Adrenal gland (tissue), 9 donors: ENCODE measurements at regions not wholly inside any gene's neighbourhood (a gene's known extent, or its start where the extent isn't known, plus 50 kb on each side); places are given as distances from the start of the nearest gene placed in this dataset.

Experiments
- DNase-seq, 7 donors: peaks; one replicate each; pipeline ENCODE4 v3.0.0-alpha.2; 2019 to 2020
- H3K27ac ChIP-seq, 5 donors: fragments of 200-600 bp; sonication (generic) in 4 of 5; 1 replicate in 3 of 5; 2 replicates in 2 of 5; pipeline versions ENCODE4 v1.5.1 to v1.8.0; 2016 to 2020; ENCODE audit warnings: mild to moderate bottlenecking in 1 of 5
- H3K27me3 ChIP-seq: fragments of 200-600 bp; 2 replicates; pipeline ENCODE4 v1.8.0; 2021
- H3K36me3 ChIP-seq, 2 donors: fragments of 200-600 bp; replicated peaks in 1 of 2; 1 replicate in 1 of 2; 2 replicates in 1 of 2; pipeline versions ENCODE4 v1.5.1 to v1.8.0; 2018 to 2022
- H3K4me1 ChIP-seq, 2 donors: fragments of 200-600 bp; replicated peaks in 1 of 2; 1 replicate in 1 of 2; 2 replicates in 1 of 2; pipeline versions ENCODE4 v1.5.1 to v1.8.0; 2018 to 2021
- H3K4me3 ChIP-seq, 4 donors: fragments of 200-600 bp; sonication (generic) in 3 of 4; one replicate each; pipeline ENCODE4 v1.5.1; 2016 to 2018
- H3K9me3 ChIP-seq, 3 donors: fragments of 200-600 bp; sonication (generic) in 1 of 3; replicated peaks in 1 of 3; 1 replicate in 2 of 3; 2 replicates in 1 of 3; pipeline versions ENCODE4 v1.5.1 to v1.8.0; 2016 to 2021
- CTCF ChIP-seq, 6 experiments: fragments of 450-650 bp in 4 of 6; fragments of 200-600 bp in 2 of 6; sonication (generic) in 1 of 6; IDR thresholded peaks; 1 replicate in 5 of 6; 2 replicates in 1 of 6; pipeline versions ENCODE4 v1.5.1 to v1.8.0; 2016 to 2021; ENCODE audit warnings: antibody characterized with exemption in 6 of 6, mild to moderate bottlenecking in 2 of 6, moderate library complexity in 1 of 6
- POLR2A ChIP-seq, 2 donors: fragments of 450-650 bp; IDR thresholded peaks; one replicate each; pipeline ENCODE4 v1.6.1; 2017; ENCODE audit warnings: antibody characterized with exemption in 2 of 2, mild to moderate bottlenecking in 2 of 2, moderate library complexity in 1 of 2
- WGBS, 4 donors: extraction: QIAGEN DNeasy Blood & Tissue Kit in 2 of 4; methylation state at CpG; one replicate each; pipeline versions ENCODE4 v1.1.5 to v1.1.7; 2013 to 2017; 5-methylcytosine and 5-hydroxymethylcytosine counted together
- intact Hi-C, 2 donors: fragments of 100-400 bp; cut with DNase I; formaldehyde crosslinking; loops; one replicate each; pipeline versions ENCODE4 v1.14.1 to v1.15.0; 2022 to 2023
- donor health status: healthy with polysubstance abuse.
- donor health status: Bipolar disorder and iron deficiency.
- donor health status: DM: yes; HTN: yes; CAD: no.
- donor health status: DM: no; HTN: no; CAD: no.
- donor health status: DM: no; HTN: no; CAD: no.

DNA sequence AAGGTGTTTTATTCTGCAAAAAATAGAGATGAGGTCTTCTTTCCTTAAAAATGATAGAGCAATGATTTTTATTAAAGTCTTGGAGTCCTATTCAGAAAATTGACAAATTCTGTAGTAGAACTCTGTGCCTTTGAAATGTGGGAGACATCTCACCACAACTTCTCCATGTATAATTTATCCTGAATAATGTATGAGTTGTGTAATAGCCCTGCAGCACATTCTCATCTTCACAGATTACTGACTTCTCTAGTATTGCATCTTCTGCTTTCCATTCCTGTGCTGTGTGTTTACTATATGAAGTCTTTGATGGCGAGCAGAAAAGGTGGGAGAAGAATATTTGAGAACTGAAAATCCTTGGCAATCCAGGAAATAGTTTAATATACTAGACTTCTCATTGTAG is 255.6 kb downstream of the TTC6 start:
- Histone ChIP-seq H3K9me3 (no peaks in the 10 kb centered on the region), H3K4me1 (no peaks in the 10 kb centered on the region), H3K27ac (no peak overlapping the region), H3K4me3 (no peak overlapping the region), H3K27me3 (no peaks in the 10 kb centered on the region), H3K36me3 (no peaks in the 10 kb centered on the region)
- no peak for DNase-seq
- 63 to 80% (median 75%) methylated on average over 1 of the region's 1 CpG for WGBS, 4 donors
- intact Hi-C loops = no loop called here
- TF ChIP-seq CTCF (IDR thresholded peaks at IDR 0.05) (no peak), POLR2A (IDR thresholded peaks at IDR 0.05) (no peak)

GRCh38 chr14:37855871-37856270 is 260.4 kb downstream of the TTC6 start:
- 73 to 93% (median 81%) methylated on average over 1 of the region's 1 CpG for WGBS, 4 donors
- Histone ChIP-seq H3K36me3 (no peaks in the 10 kb centered on the region), H3K4me1 (no peaks in the 10 kb centered on the region), H3K27ac (no peak overlapping the region), H3K27me3 (no peaks in the 10 kb centered on the region), H3K9me3 (no peaks in the 10 kb centered on the region), H3K4me3 (no peak overlapping the region)
- no peak for DNase-seq
- intact Hi-C loops = no loop called here
- no peak for TF ChIP-seq CTCF (IDR thresholded peaks at IDR 0.05)
- no peak for TF ChIP-seq POLR2A (IDR thresholded peaks at IDR 0.05)

DNA sequence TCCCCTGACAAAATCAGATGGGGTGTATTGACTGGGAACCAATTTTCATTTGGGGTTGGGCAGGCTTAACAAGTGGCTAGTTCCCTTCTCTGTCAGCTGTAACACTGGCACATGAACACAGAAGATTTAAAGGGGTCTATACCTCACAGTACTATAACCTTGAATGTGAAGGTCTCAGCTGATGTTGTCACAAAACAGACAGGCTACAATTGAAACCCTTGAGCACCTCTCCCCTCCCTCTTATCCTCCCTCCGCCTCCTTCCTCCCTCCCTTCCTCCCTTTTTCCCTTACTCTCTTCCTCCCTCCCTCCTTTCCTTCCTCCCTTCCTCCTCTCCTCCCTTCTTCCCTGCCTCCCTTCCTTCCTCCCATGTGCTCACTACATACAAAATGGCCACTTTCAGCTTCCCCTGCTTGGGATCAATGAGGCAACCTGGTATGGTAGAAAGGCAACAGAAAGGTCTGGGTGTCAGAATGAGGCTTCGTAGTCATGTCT is 262.4 kb downstream of the TTC6 start:
- TF ChIP-seq POLR2A (IDR thresholded peaks at IDR 0.05) = no peak
- no peak for TF ChIP-seq CTCF (IDR thresholded peaks at IDR 0.05)
- no peak overlapping the region for H3K27ac ChIP-seq
- intact Hi-C loops = no loop called here
- no peaks in the 10 kb centered on the region for H3K9me3 ChIP-seq
- 62 to 83% (median 78%) methylated on average over 2 of the region's 2 CpGs for WGBS, 4 donors
- no peaks in the 10 kb centered on the region for H3K27me3 ChIP-seq
- no peaks in the 10 kb centered on the region for H3K4me1 ChIP-seq
- DNase-seq = no peak
- H3K4me3 ChIP-seq = no peak overlapping the region
- no peaks in the 10 kb centered on the region for H3K36me3 ChIP-seq

DNA sequence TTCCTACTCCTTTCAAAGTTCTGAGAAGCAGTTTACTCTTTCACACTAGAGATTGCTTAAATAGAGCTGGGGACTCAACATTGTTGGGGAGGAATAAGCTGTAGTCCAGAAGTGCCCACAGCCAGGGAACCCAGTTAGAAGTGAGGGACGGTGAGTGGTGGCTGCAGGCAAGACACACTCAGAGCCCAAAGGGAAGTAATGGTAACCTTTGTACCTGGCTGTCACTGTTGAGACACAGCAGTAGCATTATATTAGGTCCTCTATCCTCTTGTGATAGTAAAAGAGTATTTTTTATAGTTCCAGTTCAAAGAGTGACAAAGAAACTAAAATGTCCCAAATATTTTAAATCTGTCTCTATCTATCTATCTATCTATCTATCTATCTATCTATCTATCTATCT is 263.3 kb downstream of the TTC6 start:
- H3K36me3 ChIP-seq = no peaks in the 10 kb centered on the region

More for the DNA sequence above, 263.3 kb downstream of the TTC6 start:
- WGBS, 4 donors = 80 to 90% (median 84%) methylated on average over 1 of the region's 1 CpG
- Histone ChIP-seq H3K27me3 (no peaks in the 10 kb centered on the region), H3K4me3 (no peak overlapping the region), H3K9me3 (no peaks in the 10 kb centered on the region), H3K27ac (no peak overlapping the region), H3K4me1 (no peaks in the 10 kb centered on the region)
- no peak for TF ChIP-seq POLR2A (IDR thresholded peaks at IDR 0.05)
- no peak for TF ChIP-seq CTCF (IDR thresholded peaks at IDR 0.05)
- DNase-seq = no peak
- intact Hi-C loops = no loop called here
